ENCODE measurements at regions not wholly inside any gene's neighbourhood (a gene's known extent, or its start where the extent isn't known, plus 50 kb on each side); places are given as distances from the start of the nearest gene placed in this dataset.

DNA sequence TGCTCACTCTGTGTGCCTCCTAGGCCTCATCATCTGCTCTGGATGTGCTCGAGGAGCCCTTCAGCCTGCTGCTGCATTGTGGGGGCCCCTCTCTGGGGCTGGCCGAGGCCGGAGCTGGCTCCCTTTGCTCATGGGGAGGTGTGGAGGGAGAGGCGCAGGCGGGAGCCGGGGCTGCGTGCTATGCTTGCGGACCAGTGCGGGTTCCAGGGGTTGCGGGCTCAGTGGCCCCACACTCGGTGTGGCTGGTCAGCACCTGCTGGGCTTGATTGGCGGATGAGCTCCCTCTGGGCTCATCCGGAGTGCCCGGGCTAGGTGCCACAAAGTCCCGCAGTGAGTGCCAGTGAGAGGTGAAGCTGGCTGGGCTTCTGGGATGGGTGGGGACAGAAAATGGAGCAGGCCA is 264.2 kb downstream of the SI start:
- no peak for DNase-seq
- no peaks in the 10 kb centered on the region for H3K27me3 ChIP-seq (ENCODE audit: control insufficient read depth in 1 of 2, insufficient read depth in 1 of 2, low read length in 2 of 2)
- WGBS = 92% methylated on average over 15 of the region's 15 CpGs
- H3K27ac ChIP-seq (ENCODE audit: low read length, poor library complexity, severe bottlenecking) = no peak overlapping the region
- H3K9ac ChIP-seq (ENCODE audit: low read length) = no peak overlapping the region
- no peaks in the 10 kb centered on the region for H3K4me1 ChIP-seq (ENCODE audit: control insufficient read depth, insufficient read depth, low read depth, low read length)
- no peaks in the 10 kb centered on the region for H3K9me3 ChIP-seq (ENCODE audit: control insufficient read depth, low read length)
- no peak overlapping the region for H4K91ac ChIP-seq (ENCODE audit: low read length)
- H3K23ac ChIP-seq (ENCODE audit: low read length in 2 of 2) = no peak overlapping the region
- no peak overlapping the region for H2BK12ac ChIP-seq (ENCODE audit: low read length in 2 of 2)
- no peak overlapping the region for H4K8ac ChIP-seq (ENCODE audit: low read length)
- H3K14ac ChIP-seq (ENCODE audit: low read length in 2 of 2) = no peak overlapping the region
- no peak overlapping the region for H2BK120ac ChIP-seq (ENCODE audit: low read depth, low read length)
- H2BK15ac ChIP-seq (ENCODE audit: low read depth, poor library complexity, severe bottlenecking) = no peak overlapping the region
- no peaks in the 10 kb centered on the region for H3K79me1 ChIP-seq (replicated peaks; ENCODE audit: low read length, poor library complexity, severe bottlenecking)
- H3K4me3 ChIP-seq (ENCODE audit: insufficient read depth in 1 of 2, low read depth in 1 of 2, low read length in 2 of 2) = no peak overlapping the region
- H2BK5ac ChIP-seq (ENCODE audit: low read depth, low read length, poor library complexity, severe bottlenecking) = no peak overlapping the region
- H3K18ac ChIP-seq (ENCODE audit: low read depth in 1 of 2, low read length in 2 of 2) = no peak overlapping the region
- no peak overlapping the region for H3K4me2 ChIP-seq (ENCODE audit: low read length, poor library complexity, severe bottlenecking)
- H2AK5ac ChIP-seq (ENCODE audit: low read length, severe bottlenecking) = no peak overlapping the region
- H3K4ac ChIP-seq (ENCODE audit: low read depth in 1 of 2, low read length in 2 of 2) = no peak overlapping the region
- no peak overlapping the region for H2AFZ ChIP-seq (ENCODE audit: low read depth, low read length)
- no peaks in the 10 kb centered on the region for H3K36me3 ChIP-seq (ENCODE audit: control insufficient read depth in 1 of 2, insufficient read depth in 2 of 2, low read depth in 1 of 2, low read length in 2 of 2)

DNA sequence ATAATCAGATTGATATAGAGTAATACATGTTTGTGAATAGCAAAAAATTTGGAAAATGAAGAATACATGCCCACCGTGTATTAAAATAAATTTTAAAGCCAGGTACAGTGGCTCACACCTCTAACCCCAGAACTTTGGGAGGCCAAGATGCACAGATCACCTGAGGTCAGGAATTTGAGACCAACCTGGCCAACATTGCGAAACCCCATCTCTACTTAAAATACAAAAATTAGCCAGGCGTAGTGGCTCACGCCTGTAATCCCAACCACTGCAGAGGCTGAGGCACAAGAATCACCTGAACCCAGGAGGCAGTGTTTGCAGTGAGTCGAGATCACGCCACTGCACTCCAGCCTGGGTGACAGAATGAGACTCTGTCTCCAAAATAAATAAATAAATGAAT is 266.3 kb downstream of the SI start:
- no peak overlapping the region for H3K4me3 ChIP-seq (ENCODE audit: insufficient read depth in 1 of 2, low read depth in 1 of 2, low read length in 2 of 2)
- H2AK5ac ChIP-seq (ENCODE audit: low read length, severe bottlenecking) = no peak overlapping the region
- H3K79me1 ChIP-seq (replicated peaks; ENCODE audit: low read length, poor library complexity, severe bottlenecking) = no peaks in the 10 kb centered on the region
- DNase-seq = no peak
- no peak overlapping the region for H3K23ac ChIP-seq (ENCODE audit: low read length in 2 of 2)
- no peaks in the 10 kb centered on the region for H3K4me1 ChIP-seq (ENCODE audit: control insufficient read depth, insufficient read depth, low read depth, low read length)
- no peak overlapping the region for H4K91ac ChIP-seq (ENCODE audit: low read length)
- no peak overlapping the region for H3K4me2 ChIP-seq (ENCODE audit: low read length, poor library complexity, severe bottlenecking)
- H3K14ac ChIP-seq (ENCODE audit: low read length in 2 of 2) = no peak overlapping the region
- no peak overlapping the region for H2BK120ac ChIP-seq (ENCODE audit: low read depth, low read length)
- no peak overlapping the region for H3K9ac ChIP-seq (ENCODE audit: low read length)
- H2BK5ac ChIP-seq (ENCODE audit: low read depth, low read length, poor library complexity, severe bottlenecking) = no peak overlapping the region
- no peak overlapping the region for H3K27ac ChIP-seq (ENCODE audit: low read length, poor library complexity, severe bottlenecking)
- no peak overlapping the region for H2BK12ac ChIP-seq (ENCODE audit: low read length in 2 of 2)
- no peak overlapping the region for H2AFZ ChIP-seq (ENCODE audit: low read depth, low read length)
- no peaks in the 10 kb centered on the region for H3K36me3 ChIP-seq (ENCODE audit: control insufficient read depth in 1 of 2, insufficient read depth in 2 of 2, low read depth in 1 of 2, low read length in 2 of 2)
- WGBS = 92% methylated on average over 4 of the region's 6 CpGs
- H3K27me3 ChIP-seq (ENCODE audit: control insufficient read depth in 1 of 2, insufficient read depth in 1 of 2, low read length in 2 of 2) = no peaks in the 10 kb centered on the region
- no peak overlapping the region for H3K4ac ChIP-seq (ENCODE audit: low read depth in 1 of 2, low read length in 2 of 2)
- no peak overlapping the region for H3K18ac ChIP-seq (ENCODE audit: low read depth in 1 of 2, low read length in 2 of 2)
- H2BK15ac ChIP-seq (ENCODE audit: low read depth, poor library complexity, severe bottlenecking) = no peak overlapping the region
- no peaks in the 10 kb centered on the region for H3K9me3 ChIP-seq (ENCODE audit: control insufficient read depth, low read length)
- H4K8ac ChIP-seq (ENCODE audit: low read length) = no peak overlapping the region

DNA sequence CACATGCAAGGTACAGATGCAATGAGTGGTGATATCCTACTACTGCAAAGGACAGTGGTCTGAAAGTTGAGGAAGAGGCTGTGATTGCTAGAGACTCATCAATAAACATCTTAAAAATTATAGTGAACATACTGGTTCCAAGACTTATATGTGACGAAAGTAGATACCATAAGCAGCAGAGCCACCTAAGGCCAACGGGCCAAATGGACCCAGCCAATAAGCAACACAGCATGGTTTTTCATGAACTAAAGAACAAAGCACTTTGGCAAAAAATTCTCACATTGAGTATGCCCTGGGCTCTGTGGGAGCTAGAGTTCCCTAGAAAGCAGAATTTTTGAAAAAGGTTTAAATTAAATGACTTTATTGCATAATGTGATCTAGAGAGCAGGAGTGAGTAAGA is 272.1 kb downstream of the SI start:
- Histone ChIP-seq H3K4me2 (ENCODE audit: low read length, poor library complexity, severe bottlenecking) (no peak overlapping the region), H3K27ac (ENCODE audit: low read length, poor library complexity, severe bottlenecking) (no peak overlapping the region), H2AK5ac (ENCODE audit: low read length, severe bottlenecking) (no peak overlapping the region), H2BK12ac (ENCODE audit: low read length in 2 of 2) (no peak overlapping the region), H3K9me3 (ENCODE audit: control insufficient read depth, low read length) (no peaks in the 10 kb centered on the region), H4K91ac (ENCODE audit: low read length) (no peak overlapping the region), H2BK15ac (ENCODE audit: low read depth, poor library complexity, severe bottlenecking) (no peak overlapping the region), H3K4ac (ENCODE audit: low read depth in 1 of 2, low read length in 2 of 2) (no peak overlapping the region), H4K8ac (ENCODE audit: low read length) (no peak overlapping the region), H3K4me3 (ENCODE audit: insufficient read depth in 1 of 2, low read depth in 1 of 2, low read length in 2 of 2) (no peak overlapping the region), H3K27me3 (ENCODE audit: control insufficient read depth in 1 of 2, insufficient read depth in 1 of 2, low read length in 2 of 2) (no peaks in the 10 kb centered on the region), H3K14ac (ENCODE audit: low read length in 2 of 2) (no peak overlapping the region), H3K18ac (ENCODE audit: low read depth in 1 of 2, low read length in 2 of 2) (no peak overlapping the region), H3K79me1 (replicated peaks; ENCODE audit: low read length, poor library complexity, severe bottlenecking) (no peaks in the 10 kb centered on the region), H2AFZ (ENCODE audit: low read depth, low read length) (no peak overlapping the region), H3K23ac (ENCODE audit: low read length in 2 of 2) (no peak overlapping the region), H3K4me1 (ENCODE audit: control insufficient read depth, insufficient read depth, low read depth, low read length) (no peaks in the 10 kb centered on the region), H3K9ac (ENCODE audit: low read length) (no peak overlapping the region), H2BK5ac (ENCODE audit: low read depth, low read length, poor library complexity, severe bottlenecking) (no peak overlapping the region), H2BK120ac (ENCODE audit: low read depth, low read length) (no peak overlapping the region), H3K36me3 (ENCODE audit: control insufficient read depth in 1 of 2, insufficient read depth in 2 of 2, low read depth in 1 of 2, low read length in 2 of 2) (no peaks in the 10 kb centered on the region)
- 65% methylated on average over 2 of the region's 2 CpGs for WGBS
- DNase-seq = peak; percentile 1

DNA sequence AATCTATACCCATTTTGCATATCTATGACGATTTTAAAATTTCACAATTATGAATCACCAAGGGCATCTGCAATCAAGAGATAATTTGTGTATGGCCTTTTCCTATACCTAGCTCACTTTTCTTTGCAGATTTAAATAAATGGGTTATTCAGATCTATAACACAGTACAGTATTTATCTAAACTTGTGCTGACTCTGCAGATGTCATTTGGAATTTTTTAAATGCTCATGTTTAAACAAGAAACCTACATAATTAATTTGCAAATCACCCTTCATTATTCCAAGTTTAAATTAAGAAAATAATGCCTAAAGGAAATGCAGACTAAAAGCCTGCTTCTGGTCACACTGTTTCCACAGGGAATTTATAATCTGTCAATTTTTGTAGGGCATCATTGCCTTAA is 284.2 kb downstream of the SI start:
- Histone ChIP-seq H3K4me1 (ENCODE audit: control insufficient read depth, insufficient read depth, low read depth, low read length) (no peaks in the 10 kb centered on the region), H2BK120ac (ENCODE audit: low read depth, low read length) (no peak overlapping the region), H3K9ac (ENCODE audit: low read length) (no peak overlapping the region), H3K14ac (ENCODE audit: low read length in 2 of 2) (no peak overlapping the region), H3K4me3 (ENCODE audit: insufficient read depth in 1 of 2, low read depth in 1 of 2, low read length in 2 of 2) (no peak overlapping the region), H4K8ac (ENCODE audit: low read length) (no peak overlapping the region), H3K4ac (ENCODE audit: low read depth in 1 of 2, low read length in 2 of 2) (no peak overlapping the region), H2BK12ac (ENCODE audit: low read length in 2 of 2) (no peak overlapping the region), H3K9me3 (ENCODE audit: control insufficient read depth, low read length) (no peaks in the 10 kb centered on the region), H2AK5ac (ENCODE audit: low read length, severe bottlenecking) (no peak overlapping the region), H3K23ac (ENCODE audit: low read length in 2 of 2) (no peak overlapping the region), H3K4me2 (ENCODE audit: low read length, poor library complexity, severe bottlenecking) (no peak overlapping the region), H3K18ac (ENCODE audit: low read depth in 1 of 2, low read length in 2 of 2) (no peak overlapping the region), H2BK15ac (ENCODE audit: low read depth, poor library complexity, severe bottlenecking) (no peak overlapping the region), H4K91ac (ENCODE audit: low read length) (no peak overlapping the region), H2AFZ (ENCODE audit: low read depth, low read length) (no peak overlapping the region), H3K27ac (ENCODE audit: low read length, poor library complexity, severe bottlenecking) (no peak overlapping the region), H3K79me1 (replicated peaks; ENCODE audit: low read length, poor library complexity, severe bottlenecking) (no peaks in the 10 kb centered on the region), H2BK5ac (ENCODE audit: low read depth, low read length, poor library complexity, severe bottlenecking) (no peak overlapping the region), H3K27me3 (ENCODE audit: control insufficient read depth in 1 of 2, insufficient read depth in 1 of 2, low read length in 2 of 2) (no peaks in the 10 kb centered on the region), H3K36me3 (ENCODE audit: control insufficient read depth in 1 of 2, insufficient read depth in 2 of 2, low read depth in 1 of 2, low read length in 2 of 2) (no peaks in the 10 kb centered on the region)
- no CpG with 5 or more reads among the region's 1 CpG for WGBS
- DNase-seq = no peak

All from mesenchymal stem cell (in vitro differentiated cells and primary cell).